Breast epithelium (tissue), 4 donors: ENCODE measurements at regions not wholly inside any gene's neighbourhood (a gene's known extent, or its start where the extent isn't known, plus 50 kb on each side); places are given as distances from the start of the nearest gene placed in this dataset.

Source experiments
- DNase-seq, 2 donors: peaks; one replicate each; pipeline ENCODE4 v3.0.0-alpha.2; 2019; ENCODE audit warnings: low spot score in 2 of 2
- H3K27ac ChIP-seq, 2 donors: fragments of 200-600 bp; sonication (generic) in 1 of 2; one replicate each; pipeline ENCODE4 v1.5.1; 2016 to 2019; ENCODE audit warnings: mild to moderate bottlenecking in 1 of 2
- H3K27me3 ChIP-seq, 2 donors: fragments of 200-600 bp; sonication (generic) in 1 of 2; one replicate each; pipeline versions ENCODE4 v1.5.1 to v1.6.0; 2017 to 2019; ENCODE audit warnings: control low read depth in 1 of 2, mild to moderate bottlenecking in 1 of 2
- H3K36me3 ChIP-seq: fragments of 200-600 bp; one replicate; pipeline ENCODE4 v1.5.1; 2019
- H3K4me1 ChIP-seq, 2 donors: fragments of 200-600 bp; sonication (generic); one replicate each; pipeline ENCODE4 v1.5.1; 2016 to 2019; ENCODE audit warnings: control low read depth in 1 of 2
- H3K4me3 ChIP-seq, 3 donors: fragments of 200-600 bp; sonication (generic); 1 replicate in 2 of 3; 2 replicates in 1 of 3; pipeline ENCODE4 v1.5.1; 2016 to 2019; ENCODE audit warnings: mild to moderate bottlenecking in 3 of 3, moderate library complexity in 2 of 3
- H3K9me3 ChIP-seq, 2 donors: fragments of 200-600 bp; sonication (generic) in 1 of 2; one replicate each; pipeline ENCODE4 v1.5.1; 2016 to 2019; ENCODE audit warnings: control low read depth in 1 of 2
- CTCF ChIP-seq, 3 donors: fragments of 450-650 bp; IDR thresholded peaks; one replicate each; pipeline ENCODE4 v1.5.1; 2016 to 2017; ENCODE audit warnings: antibody characterized with exemption in 3 of 3, mild to moderate bottlenecking in 3 of 3, moderate library complexity in 3 of 3
- POLR2A ChIP-seq: fragments of 450-650 bp; IDR thresholded peaks from one replicate; pipeline ENCODE4 v1.6.1; 2016; ENCODE audit warnings: antibody characterized with exemption, mild to moderate bottlenecking, moderate library complexity
- POLR2AphosphoS5 ChIP-seq, 3 donors: sonication (generic); formaldehyde crosslinking; IDR thresholded peaks; one replicate each; pipeline ENCODE4 v1.6.1; 2017; ENCODE audit warnings: antibody characterized with exemption in 3 of 3
- intact Hi-C: fragments of 100-400 bp; cut with DNase I; formaldehyde crosslinking; loops from one replicate; pipeline ENCODE4 v1.15.1; 2023; ENCODE audit warnings: low total_unique reads

DNA sequence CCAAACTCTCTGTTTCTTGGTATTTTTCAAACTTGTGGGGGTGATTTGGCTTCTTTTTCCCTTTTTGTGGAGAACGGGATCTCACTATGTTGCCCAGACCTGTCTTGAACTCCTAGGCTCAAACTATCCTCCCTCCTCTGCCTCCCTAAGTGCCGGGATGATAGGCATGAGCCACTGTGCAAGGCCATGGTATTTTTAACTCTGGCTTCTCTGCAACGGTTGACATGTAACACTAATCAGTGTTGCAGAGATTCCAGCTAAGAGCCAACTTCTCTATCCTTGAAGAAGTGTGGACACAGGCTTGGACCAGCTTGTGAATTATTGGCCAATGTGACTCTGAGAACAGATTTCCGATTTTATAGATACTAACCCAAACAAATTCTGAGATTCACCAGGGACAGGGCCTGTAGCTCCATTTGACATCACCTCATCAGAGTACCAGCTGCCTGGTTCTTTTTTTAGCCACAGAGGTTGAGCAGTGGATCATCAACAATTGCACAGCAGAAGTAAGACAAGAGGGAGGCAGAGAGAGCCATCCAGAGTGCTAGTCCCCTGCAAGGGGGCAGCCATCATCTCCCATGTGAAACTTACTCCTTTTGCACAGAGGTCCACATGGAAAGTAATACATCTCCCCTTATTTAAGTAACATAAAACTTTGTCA lies 98.1 kb upstream of the SYNPR start:
- no peak for TF ChIP-seq POLR2A
- no peak for TF ChIP-seq CTCF (IDR thresholded peaks at IDR 0.05)
- no peak for TF ChIP-seq POLR2AphosphoS5 (IDR thresholded peaks at IDR 0.05)
- no peak overlapping the region for H3K4me3 ChIP-seq
- no peaks in the 10 kb centered on the region for H3K9me3 ChIP-seq
- H3K27me3 ChIP-seq = no peaks in the 10 kb centered on the region
- intact Hi-C loops = no loop called here
- no peaks in the 10 kb centered on the region for H3K4me1 ChIP-seq
- H3K27ac ChIP-seq = no peak overlapping the region
- no peak for DNase-seq
- H3K36me3 ChIP-seq = no peaks in the 10 kb centered on the region

GRCh38 chr3:63192248-63192647 lies 85.9 kb upstream of the SYNPR start:
- TF ChIP-seq CTCF (IDR thresholded peaks at IDR 0.05) (no peak), POLR2A (no peak), POLR2AphosphoS5 (IDR thresholded peaks at IDR 0.05) (no peak)
- intact Hi-C loops = no loop called here
- H3K27ac ChIP-seq = no peak overlapping the region
- no peak overlapping the region for H3K4me3 ChIP-seq
- no peaks in the 10 kb centered on the region for H3K4me1 ChIP-seq
- no peak for DNase-seq
- no peaks in the 10 kb centered on the region for H3K9me3 ChIP-seq
- H3K27me3 ChIP-seq = no peaks in the 10 kb centered on the region
- no peaks in the 10 kb centered on the region for H3K36me3 ChIP-seq

DNA sequence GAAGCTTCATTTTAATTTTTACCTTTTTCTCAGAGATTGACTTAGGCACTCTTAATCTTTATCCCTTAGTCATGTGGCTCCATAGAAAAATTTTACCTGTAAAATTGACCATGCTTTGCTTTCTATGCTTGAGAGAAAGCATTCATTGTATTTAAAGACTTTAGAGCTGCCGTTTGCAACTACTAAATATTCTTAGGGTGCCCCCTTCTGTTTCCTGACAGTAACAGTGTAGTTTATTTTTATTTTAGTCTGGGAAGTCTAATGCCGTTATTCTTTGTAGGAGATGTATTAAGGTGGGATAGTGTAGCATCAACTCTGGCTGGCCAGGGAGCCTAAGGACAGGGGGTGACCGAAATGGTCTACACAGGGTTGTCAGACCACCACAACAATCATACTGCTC lies 84.5 kb upstream of the SYNPR start:
- intact Hi-C loops = no loop called here
- no peaks in the 10 kb centered on the region for H3K27me3 ChIP-seq
- TF ChIP-seq POLR2AphosphoS5 (IDR thresholded peaks at IDR 0.05) = no peak
- TF ChIP-seq POLR2A = no peak
- peak in 1 of 3 donors; percentile 32 for TF ChIP-seq CTCF (IDR thresholded peaks at IDR 0.05)
- no peak for DNase-seq
- no peaks in the 10 kb centered on the region for H3K4me1 ChIP-seq
- no peak overlapping the region for H3K27ac ChIP-seq
- H3K9me3 ChIP-seq = no peaks in the 10 kb centered on the region
- H3K4me3 ChIP-seq = no peak overlapping the region
- no peaks in the 10 kb centered on the region for H3K36me3 ChIP-seq

GRCh38 chr3:63199606-63200005 lies 78.5 kb upstream of the SYNPR start:
- Histone ChIP-seq H3K4me1 (no peaks in the 10 kb centered on the region), H3K4me3 (no peak overlapping the region), H3K9me3 (no peaks in the 10 kb centered on the region), H3K36me3 (no peaks in the 10 kb centered on the region), H3K27ac (no peak overlapping the region), H3K27me3 (no peaks in the 10 kb centered on the region)
- TF ChIP-seq CTCF (IDR thresholded peaks at IDR 0.05) (no peak), POLR2A (no peak), POLR2AphosphoS5 (IDR thresholded peaks at IDR 0.05) (no peak)
- intact Hi-C loops = no loop called here
- no peak for DNase-seq

DNA sequence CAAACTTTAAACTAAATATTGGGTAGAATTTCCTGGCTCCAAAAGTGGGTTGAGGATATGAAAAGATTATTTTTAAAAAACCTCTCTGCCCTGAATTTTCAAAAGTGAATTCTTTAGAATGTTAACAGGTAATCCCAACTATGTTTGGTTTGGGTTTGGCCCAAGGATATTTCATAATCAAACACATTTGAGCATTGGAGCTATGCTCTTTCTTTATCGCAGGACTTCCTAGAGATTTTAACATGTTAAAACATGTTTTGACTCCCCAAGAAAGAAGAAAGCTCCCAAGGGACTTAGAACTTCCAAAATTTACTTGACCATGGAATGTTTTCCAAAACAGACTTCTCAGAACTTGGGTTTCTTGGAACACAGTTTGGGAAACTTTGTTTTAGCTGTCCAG lies 75.6 kb upstream of the SYNPR start:
- no peak overlapping the region for H3K4me3 ChIP-seq
- H3K36me3 ChIP-seq = no peaks in the 10 kb centered on the region
- H3K27me3 ChIP-seq = no peaks in the 10 kb centered on the region
- H3K9me3 ChIP-seq = no peaks in the 10 kb centered on the region
- intact Hi-C loops = no loop called here
- no peaks in the 10 kb centered on the region for H3K4me1 ChIP-seq
- no peak overlapping the region for H3K27ac ChIP-seq
- DNase-seq = no peak
- no peak for TF ChIP-seq CTCF (IDR thresholded peaks at IDR 0.05)
- no peak for TF ChIP-seq POLR2A
- no peak for TF ChIP-seq POLR2AphosphoS5 (IDR thresholded peaks at IDR 0.05)
